PFSK-1 (cell line): ENCODE measurements at regions not wholly inside any gene's neighbourhood (a gene's known extent, or its start where the extent isn't known, plus 50 kb on each side); places are given as distances from the start of the nearest gene placed in this dataset.

ENCODE experiments used
- POLR2AphosphoS5 ChIP-seq: IDR thresholded peaks from 2 replicates; pipeline ENCODE4 v1.6.1; 2012; ENCODE audit warnings: low read depth, mild to moderate bottlenecking, control low read depth, low read length, moderate library complexity
- TAF1 ChIP-seq: IDR thresholded peaks from 2 replicates; pipeline ENCODE4 v1.6.1; 2012; ENCODE audit warnings: low read length, control low read depth, borderline replicate concordance; ENCODE audit not compliant: insufficient read depth

GRCh38 chr9:28661853-28662252, 1088.6 kb upstream of the C9orf72 start:
- TF ChIP-seq POLR2AphosphoS5: no peak
- TF ChIP-seq TAF1: no peak
